Fibroblast of skin of back (primary cell): ENCODE measurements at regions not wholly inside any gene's neighbourhood (a gene's known extent, or its start where the extent isn't known, plus 50 kb on each side); places are given as distances from the start of the nearest gene placed in this dataset.
A peak's percentile ranks its signal among the peaks of the same experiment; 100 is the strongest.

Source experiments
- DNase-seq: peaks from one replicate; pipeline ENCODE4 v3.0.0-alpha.2; 2013

- peak; percentile 37 for DNase-seq
Measured at GRCh38 chr3:23665741-23666140, 140.0 kb upstream of the UBE2E1 start.

GRCh38 chr3:23666818-23667217 lies 138.9 kb upstream of the UBE2E1 start:
- no peak for DNase-seq

- DNase-seq = peak; percentile 77
Measured at GRCh38 chr3:23667536-23668429, 138.0 kb upstream of the UBE2E1 start.

- DNase-seq = peak; percentile 89
Measured at GRCh38 chr3:23668430-23668904, 137.3 kb upstream of the UBE2E1 start.

GRCh38 chr3:23669541-23670255 lies 136.1 kb upstream of the UBE2E1 start:
- DNase-seq = no peak

- DNase-seq = no peak
Measured at GRCh38 chr3:23671851-23672589, 133.7 kb upstream of the UBE2E1 start.

GRCh38 chr3:23672628-23673027 lies 133.1 kb upstream of the UBE2E1 start:
- DNase-seq = no peak

- DNase-seq = no peak
Measured at GRCh38 chr3:23675010-23675409, 130.7 kb upstream of the UBE2E1 start.

- DNase-seq = peak; percentile 48
Measured at GRCh38 chr3:23676093-23676492, 129.7 kb upstream of the UBE2E1 start.

- no peak for DNase-seq
Measured at GRCh38 chr3:23682646-23683045, 123.1 kb upstream of the UBE2E1 start.

- DNase-seq = peak; percentile 100
Measured at GRCh38 chr3:23685541-23686258, 120.1 kb upstream of the UBE2E1 start.

- no peak for DNase-seq
Measured at GRCh38 chr3:23686519-23686918, 119.2 kb upstream of the UBE2E1 start.

- no peak for DNase-seq
Measured at GRCh38 chr3:23691357-23691895, 114.3 kb upstream of the UBE2E1 start.

GRCh38 chr3:23696842-23697241 lies 108.9 kb upstream of the UBE2E1 start:
- DNase-seq = no peak

GRCh38 chr3:23697416-23697815 lies 108.3 kb upstream of the UBE2E1 start:
- DNase-seq = no peak

GRCh38 chr3:23698652-23699313 lies 107.0 kb upstream of the UBE2E1 start:
- no peak for DNase-seq

- no peak for DNase-seq
Measured at GRCh38 chr3:23700616-23701015, 105.1 kb upstream of the UBE2E1 start.

- DNase-seq = peak; percentile 50
Measured at GRCh38 chr3:23701716-23702597, 103.8 kb upstream of the UBE2E1 start.

- DNase-seq = peak; percentile 19
Measured at GRCh38 chr3:23704298-23704697, 101.5 kb upstream of the UBE2E1 start.

GRCh38 chr3:23706111-23706510 lies 99.6 kb upstream of the UBE2E1 start:
- no peak for DNase-seq
